HepG2 (cell line): ENCODE measurements at regions not wholly inside any gene's neighbourhood (a gene's known extent, or its start where the extent isn't known, plus 50 kb on each side); places are given as distances from the start of the nearest gene placed in this dataset.

Source experiments
- CTCF ChIP-seq: sonication (generic); formaldehyde crosslinking; IDR thresholded peaks from 2 replicates; pipeline ENCODE4 v1.5.0; 2020; ENCODE audit warnings: mild to moderate bottlenecking, missing genetic modification reagents, moderate library complexity
- KLF16 ChIP-seq, 2 experiments: sonication (generic) in 1 of 2; formaldehyde crosslinking in 1 of 2; IDR thresholded peaks; 2 replicates each; pipeline versions ENCODE4 v1.6.1 to v1.8.0; 2016 to 2023; ENCODE audit warnings: missing genetic modification reagents in 2 of 2, missing compliant biosample characterization in 1 of 2
- TAF1 ChIP-seq: sonication (generic); formaldehyde crosslinking; IDR thresholded peaks from 2 replicates; pipeline ENCODE4 v1.4.0; 2020; ENCODE audit warnings: missing genetic modification reagents
- ZNF484 ChIP-seq: sonication (generic); formaldehyde crosslinking; IDR thresholded peaks from 2 replicates; pipeline ENCODE4 v1.5.1; 2020; ENCODE audit warnings: mild to moderate bottlenecking, low read depth, missing genetic modification reagents, borderline replicate concordance

- TF ChIP-seq KLF16 (CRISPR knock-in tag; IDR thresholded peaks at IDR 0.05) (no peak), ZNF484 (CRISPR knock-in tag) (no peak), CTCF (CRISPR knock-in tag) (no peak), TAF1 (no peak)
Observed at GRCh38 chr18:46372670-46373069, 268.5 kb downstream of the HAUS1 start.
